ENCODE measurements at regions not wholly inside any gene's neighbourhood (a gene's known extent, or its start where the extent isn't known, plus 50 kb on each side); places are given as distances from the start of the nearest gene placed in this dataset.

DNA sequence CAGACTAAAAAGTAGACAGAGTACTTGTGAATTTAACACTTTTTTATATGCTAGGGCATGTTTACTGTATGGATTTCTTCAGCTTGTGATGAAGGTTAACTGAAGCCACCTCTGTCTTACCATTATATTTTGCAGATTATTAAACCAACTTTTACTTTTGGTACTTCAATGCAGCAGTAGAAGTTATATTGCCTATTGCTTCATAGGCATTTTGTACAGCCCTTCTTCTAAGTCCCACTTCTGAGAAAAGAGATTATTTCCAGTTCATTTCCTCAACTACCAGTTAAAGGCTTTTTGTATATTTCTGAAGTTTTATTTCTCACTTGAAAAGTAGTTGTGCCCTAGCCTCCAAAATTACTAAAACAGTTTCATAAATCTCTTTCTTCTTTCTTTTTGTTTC lies 151.7 kb upstream of the FOXN2 start:
- TF ChIP-seq POLR2A (IDR thresholded peaks at IDR 0.05): no peak
- TF ChIP-seq, protein P1, sequence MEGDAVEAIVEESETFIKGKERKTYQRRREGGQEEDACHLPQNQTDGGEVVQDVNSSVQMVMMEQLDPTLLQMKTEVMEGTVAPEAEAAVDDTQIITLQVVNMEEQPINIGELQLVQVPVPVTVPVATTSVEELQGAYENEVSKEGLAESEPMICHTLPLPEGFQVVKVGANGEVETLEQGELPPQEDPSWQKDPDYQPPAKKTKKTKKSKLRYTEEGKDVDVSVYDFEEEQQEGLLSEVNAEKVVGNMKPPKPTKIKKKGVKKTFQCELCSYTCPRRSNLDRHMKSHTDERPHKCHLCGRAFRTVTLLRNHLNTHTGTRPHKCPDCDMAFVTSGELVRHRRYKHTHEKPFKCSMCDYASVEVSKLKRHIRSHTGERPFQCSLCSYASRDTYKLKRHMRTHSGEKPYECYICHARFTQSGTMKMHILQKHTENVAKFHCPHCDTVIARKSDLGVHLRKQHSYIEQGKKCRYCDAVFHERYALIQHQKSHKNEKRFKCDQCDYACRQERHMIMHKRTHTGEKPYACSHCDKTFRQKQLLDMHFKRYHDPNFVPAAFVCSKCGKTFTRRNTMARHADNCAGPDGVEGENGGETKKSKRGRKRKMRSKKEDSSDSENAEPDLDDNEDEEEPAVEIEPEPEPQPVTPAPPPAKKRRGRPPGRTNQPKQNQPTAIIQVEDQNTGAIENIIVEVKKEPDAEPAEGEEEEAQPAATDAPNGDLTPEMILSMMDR (IDR thresholded peaks at IDR 0.05): no peak

Measured in right lobe of liver (tissue), 4 donors.